Neuronal stem cell (in vitro differentiated cells): ENCODE measurements at regions not wholly inside any gene's neighbourhood (a gene's known extent, or its start where the extent isn't known, plus 50 kb on each side); places are given as distances from the start of the nearest gene placed in this dataset.

Experiments
- DNase-seq: peaks from one replicate; pipeline ENCODE4 v3.0.0-alpha.2; 2013; ENCODE audit warnings: low spot score
- H2AFZ ChIP-seq: one replicate; pipeline ENCODE4 v1.6.1; 2013; ENCODE audit warnings: mild to moderate bottlenecking, low read length, inconsistent platforms
- H2AK5ac ChIP-seq: 2 replicates; pipeline ENCODE4 v1.6.1; 2013; ENCODE audit warnings: low read depth, mild to moderate bottlenecking, inconsistent platforms, low read length, moderate library complexity, mixed read lengths
- H2BK120ac ChIP-seq: 2 replicates; pipeline ENCODE4 v1.6.1; 2013; ENCODE audit warnings: low read depth, mild to moderate bottlenecking, inconsistent platforms, low read length, moderate library complexity, mixed read lengths
- H2BK12ac ChIP-seq: one replicate; pipeline ENCODE4 v1.6.1; 2013; ENCODE audit warnings: low read length, inconsistent platforms
- H2BK15ac ChIP-seq: 2 replicates; pipeline ENCODE4 v1.6.1; 2013; ENCODE audit warnings: mild to moderate bottlenecking, low read length, inconsistent platforms, mixed read lengths
- H2BK5ac ChIP-seq: one replicate; pipeline ENCODE4 v1.6.1; 2013; ENCODE audit warnings: inconsistent platforms, mild to moderate bottlenecking, low read length, moderate library complexity
- H3K14ac ChIP-seq: one replicate; pipeline ENCODE4 v1.6.1; 2013; ENCODE audit warnings: low read length, inconsistent platforms
- H3K18ac ChIP-seq: 2 replicates; pipeline ENCODE4 v1.6.1; 2013; ENCODE audit warnings: low read length, inconsistent platforms
- H3K23ac ChIP-seq: 2 replicates; pipeline ENCODE4 v1.6.1; 2013; ENCODE audit warnings: low read depth, mild to moderate bottlenecking, mixed read lengths, low read length, inconsistent platforms; ENCODE audit not compliant: poor library complexity
- H3K27ac ChIP-seq: replicated peaks from 3 replicates; pipeline ENCODE4 v1.5.1; 2013; ENCODE audit warnings: low read length, inconsistent platforms
- H3K27me3 ChIP-seq, 3 experiments: 2 replicates each; pipeline ENCODE4 v1.6.1; 2013; ENCODE audit warnings: low read length in 3 of 3, mild to moderate bottlenecking in 2 of 3, inconsistent platforms in 1 of 3, low read depth in 1 of 3, mixed read lengths in 1 of 3, moderate library complexity in 1 of 3; ENCODE audit not compliant: control insufficient read depth in 3 of 3, insufficient read depth in 3 of 3
- H3K36me3 ChIP-seq, 2 donors: replicated peaks in 1 of 2; 2 replicates each; pipeline ENCODE4 v1.6.1; 2013; ENCODE audit warnings: low read length in 2 of 2; ENCODE audit not compliant: control insufficient read depth in 2 of 2, insufficient read depth in 2 of 2
- H3K4ac ChIP-seq: 2 replicates; pipeline ENCODE4 v1.6.1; 2013; ENCODE audit warnings: inconsistent platforms, mild to moderate bottlenecking, low read length, moderate library complexity
- H3K4me1 ChIP-seq, 2 donors: 1 replicate in 1 of 2; 2 replicates in 1 of 2; pipeline ENCODE4 v1.6.1; 2013; ENCODE audit warnings: low read length in 2 of 2, low read depth in 1 of 2; ENCODE audit not compliant: control insufficient read depth in 2 of 2, insufficient read depth in 1 of 2
- H3K4me2 ChIP-seq: one replicate; pipeline ENCODE4 v1.6.1; 2013; ENCODE audit warnings: mild to moderate bottlenecking, low read length, inconsistent platforms; ENCODE audit not compliant: insufficient read depth, poor library complexity, severe bottlenecking
- H3K4me3 ChIP-seq, 2 donors: 2 replicates each; pipeline ENCODE4 v1.5.1; 2013; ENCODE audit warnings: low read length in 2 of 2, mild to moderate bottlenecking in 2 of 2, inconsistent platforms in 1 of 2, moderate library complexity in 1 of 2
- H3K79me1 ChIP-seq: one replicate; pipeline ENCODE4 v1.6.1; 2013; ENCODE audit warnings: low read depth, mild to moderate bottlenecking, inconsistent platforms, low read length, moderate library complexity
- H3K9ac ChIP-seq: one replicate; pipeline ENCODE4 v1.6.1; 2013; ENCODE audit warnings: mild to moderate bottlenecking, low read depth, low read length, inconsistent platforms; ENCODE audit not compliant: poor library complexity
- H3K9me3 ChIP-seq, 2 donors: replicated peaks in 1 of 2; 2 replicates each; pipeline versions ENCODE3 to v1.6.1; 2013; ENCODE audit warnings: low read length in 2 of 2, mild to moderate bottlenecking in 2 of 2, inconsistent platforms in 1 of 2, low read depth in 1 of 2, mixed read lengths in 1 of 2, moderate library complexity in 1 of 2; ENCODE audit not compliant: control insufficient read depth in 2 of 2, insufficient read depth in 1 of 2
- H4K8ac ChIP-seq: one replicate; pipeline ENCODE4 v1.6.1; 2013; ENCODE audit warnings: low read depth, mild to moderate bottlenecking, inconsistent platforms, low read length, moderate library complexity
- H4K91ac ChIP-seq: one replicate; pipeline ENCODE4 v1.6.1; 2013; ENCODE audit warnings: low read length, low read depth, mild to moderate bottlenecking, inconsistent platforms; ENCODE audit not compliant: poor library complexity
- WGBS, 2 donors: extraction: QIAGEN DNeasy Blood & Tissue Kit; methylation state at CpG; one replicate each; pipeline ENCODE4 v1.1.7; 2013; ENCODE audit warnings: missing lambda C conversion rate in 2 of 2, mixed read lengths in 1 of 2; ENCODE audit not compliant: insufficient read length in 2 of 2, insufficient replicate concordance in 1 of 2; ENCODE audit errors: extremely low coverage in 2 of 2; 5-methylcytosine and 5-hydroxymethylcytosine counted together

GRCh38 chr4:32002037-32002747 lies 1282.0 kb downstream of the PCDH7 start:
- Histone ChIP-seq H4K8ac (no peak overlapping the region), H3K4ac (no peak overlapping the region), H3K9me3 (no peaks in the 10 kb centered on the region), H2AK5ac (no peak overlapping the region), H3K9ac (no peak overlapping the region), H3K14ac (no peak overlapping the region), H2BK15ac (no peak overlapping the region), H3K4me3 (no peak overlapping the region), H3K36me3 (no peaks in the 10 kb centered on the region), H3K27me3 (no peaks in the 10 kb centered on the region), H2BK5ac (no peak overlapping the region), H3K23ac (no peak overlapping the region), H3K18ac (no peak overlapping the region), H3K79me1 (no peaks in the 10 kb centered on the region), H2AFZ (peak overlapping the region; percentile 32), H2BK120ac (no peak overlapping the region), H3K4me2 (no peak overlapping the region), H2BK12ac (no peak overlapping the region), H4K91ac (no peak overlapping the region), H3K4me1 (no peaks in the 10 kb centered on the region), H3K27ac (no peak overlapping the region)
- WGBS, 2 donors, result no CpG with 5 or more reads among the region's 6 CpGs
- DNase-seq, result no peak

GRCh38 chr4:32003548-32003947 lies 1283.4 kb downstream of the PCDH7 start:
- Histone ChIP-seq H3K4me3 (no peak overlapping the region), H2AK5ac (no peak overlapping the region), H4K91ac (no peak overlapping the region), H2AFZ (no peak overlapping the region), H2BK5ac (no peak overlapping the region), H3K4me1 (no peaks in the 10 kb centered on the region), H3K9ac (no peak overlapping the region), H3K9me3 (no peaks in the 10 kb centered on the region), H3K27ac (no peak overlapping the region), H3K4ac (no peak overlapping the region), H3K4me2 (no peak overlapping the region), H2BK120ac (no peak overlapping the region), H3K27me3 (no peaks in the 10 kb centered on the region), H3K23ac (no peak overlapping the region), H2BK15ac (no peak overlapping the region), H2BK12ac (no peak overlapping the region), H3K18ac (no peak overlapping the region), H3K14ac (no peak overlapping the region), H4K8ac (no peak overlapping the region), H3K36me3 (no peaks in the 10 kb centered on the region), H3K79me1 (no peaks in the 10 kb centered on the region)
- DNase-seq, result no peak
- no CpG with 5 or more reads among the region's 1 CpG for WGBS, 2 donors

- H2BK120ac ChIP-seq, result no peak overlapping the region
- no peak overlapping the region for H3K4me2 ChIP-seq
- no peak overlapping the region for H2BK12ac ChIP-seq
- no peak overlapping the region for H3K27ac ChIP-seq
- no peak overlapping the region for H4K91ac ChIP-seq
- no peak overlapping the region for H2BK15ac ChIP-seq
- H2BK5ac ChIP-seq, result no peak overlapping the region
- no peak overlapping the region for H4K8ac ChIP-seq
- no peak overlapping the region for H3K4ac ChIP-seq
- no peaks in the 10 kb centered on the region for H3K4me1 ChIP-seq
- H3K18ac ChIP-seq, result no peak overlapping the region
- no CpG with 5 or more reads among the region's 3 CpGs for WGBS, 2 donors
- peaks cover 0 to 3% of the 10 kb centered on the region in 2 donors for H3K9me3 ChIP-seq
- no peak for DNase-seq
- no peaks in the 10 kb centered on the region for H3K79me1 ChIP-seq
- no peak overlapping the region for H3K4me3 ChIP-seq
- H3K14ac ChIP-seq, result no peak overlapping the region
- H3K36me3 ChIP-seq, result no peaks in the 10 kb centered on the region
- no peak overlapping the region for H3K23ac ChIP-seq
- no peaks in the 10 kb centered on the region for H3K27me3 ChIP-seq
- peak overlapping the region; percentile 74 for H2AFZ ChIP-seq
- H3K9ac ChIP-seq, result no peak overlapping the region
- no peak overlapping the region for H2AK5ac ChIP-seq
Observed at GRCh38 chr4:32010221-32010620, 1290.1 kb downstream of the PCDH7 start.

- Histone ChIP-seq H3K27ac (no peak overlapping the region), H3K14ac (no peak overlapping the region), H2AK5ac (no peak overlapping the region), H3K9ac (no peak overlapping the region), H2BK15ac (no peak overlapping the region), H2BK12ac (no peak overlapping the region), H3K79me1 (no peaks in the 10 kb centered on the region), H3K27me3 (no peaks in the 10 kb centered on the region), H3K4me2 (no peak overlapping the region), H2BK120ac (no peak overlapping the region), H2AFZ (no peak overlapping the region), H3K4me3 (no peak overlapping the region), H3K4me1 (no peaks in the 10 kb centered on the region), H3K36me3 (no peaks in the 10 kb centered on the region), H4K91ac (no peak overlapping the region), H2BK5ac (no peak overlapping the region), H3K4ac (no peak overlapping the region), H4K8ac (no peak overlapping the region), H3K23ac (no peak overlapping the region), H3K18ac (no peak overlapping the region), H3K9me3 (no peaks in the 10 kb centered on the region)
- no peak for DNase-seq
- no CpG with 5 or more reads among the region's 1 CpG for WGBS, 2 donors
Observed at GRCh38 chr4:32022071-32022470, 1301.9 kb downstream of the PCDH7 start.
